HG03159 (cell line): ENCODE measurements at regions not wholly inside any gene's neighbourhood (a gene's known extent, or its start where the extent isn't known, plus 50 kb on each side); places are given as distances from the start of the nearest gene placed in this dataset.

Experiments
- ATAC-seq: cut with Tn5 transposase; IDR thresholded peaks from one replicate; pipeline ENCODE4 v1.9.1; 2021; ENCODE audit warnings: mild to moderate bottlenecking, moderate library complexity; ENCODE audit not compliant: unreplicated experiment

- no peak for ATAC-seq
Observed at GRCh38 chr12:77777274-77777673, 53.4 kb upstream of the NAV3 start.

- ATAC-seq = no peak
Observed at GRCh38 chr12:77774761-77775160, 55.9 kb upstream of the NAV3 start.

- ATAC-seq = no peak
Observed at GRCh38 chr12:77772676-77773298, 57.9 kb upstream of the NAV3 start.

GRCh38 chr12:77768558-77768957, 62.1 kb upstream of the NAV3 start:
- ATAC-seq = no peak

- no peak for ATAC-seq
Observed at GRCh38 chr12:77767756-77768343, 62.8 kb upstream of the NAV3 start.

- no peak for ATAC-seq
Observed at GRCh38 chr12:77767335-77767734, 63.4 kb upstream of the NAV3 start.

GRCh38 chr12:77766224-77766623, 64.5 kb upstream of the NAV3 start:
- no peak for ATAC-seq

GRCh38 chr12:77761286-77761685, 69.4 kb upstream of the NAV3 start:
- no peak for ATAC-seq

GRCh38 chr12:77760271-77761025, 70.2 kb upstream of the NAV3 start:
- ATAC-seq = no peak

GRCh38 chr12:77754086-77754485, 76.6 kb upstream of the NAV3 start:
- ATAC-seq = no peak

GRCh38 chr12:77751939-77752338, 78.8 kb upstream of the NAV3 start:
- no peak for ATAC-seq

GRCh38 chr12:77746096-77746495, 84.6 kb upstream of the NAV3 start:
- ATAC-seq = peak; percentile 100

- no peak for ATAC-seq
Observed at GRCh38 chr12:77745624-77746023, 85.1 kb upstream of the NAV3 start.

GRCh38 chr12:77742631-77743030, 88.1 kb upstream of the NAV3 start:
- ATAC-seq = no peak

- no peak for ATAC-seq
Observed at GRCh38 chr12:77741974-77742517, 88.6 kb upstream of the NAV3 start.

GRCh38 chr12:77736219-77736965, 94.3 kb upstream of the NAV3 start:
- no peak for ATAC-seq

GRCh38 chr12:77734214-77734883, 96.3 kb upstream of the NAV3 start:
- no peak for ATAC-seq

- ATAC-seq = no peak
Observed at GRCh38 chr12:77728018-77728417, 102.7 kb upstream of the NAV3 start.

- ATAC-seq = no peak
Observed at GRCh38 chr12:77727442-77728001, 103.2 kb upstream of the NAV3 start.

GRCh38 chr12:77725611-77726010, 105.1 kb upstream of the NAV3 start:
- no peak for ATAC-seq
